ENCODE measurements at regions not wholly inside any gene's neighbourhood (a gene's known extent, or its start where the extent isn't known, plus 50 kb on each side); places are given as distances from the start of the nearest gene placed in this dataset.

DNA sequence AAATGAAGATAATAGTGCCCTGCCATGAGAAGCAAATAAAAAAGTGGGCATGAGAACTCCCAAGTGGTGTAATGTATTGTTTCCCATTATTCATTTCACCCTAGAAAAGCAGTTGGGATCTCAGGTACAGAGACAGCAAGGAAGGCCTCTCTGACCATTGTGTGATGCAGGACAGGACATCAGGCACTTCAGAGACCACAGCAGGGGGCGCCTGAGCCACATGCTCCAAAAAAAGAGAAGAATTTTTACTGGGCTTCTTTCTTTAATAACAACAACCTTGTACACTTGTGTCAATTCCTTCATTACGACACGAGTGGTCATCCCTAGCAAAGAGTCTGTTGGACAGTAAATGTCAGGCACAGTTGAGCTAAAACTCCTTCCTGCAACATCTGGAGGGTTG, 533.3 kb downstream of the OMA1 start:
- DNase-seq (ENCODE audit: extremely low read depth in 1 of 4, low spot score in 3 of 4) (peak in 1 of 4 experiments; percentile 14), ATAC-seq (0 out of 3 replicates have a peak, but pooled peaks have one; percentile 34), FAIRE-seq (no peak)
- ChIA-PET CTCF (ENCODE audit: low intra/inter-chr PET ratio) (no interaction called here), POLR2A (no interaction called here)
- Histone ChIP-seq H3K4me1 (replicated peaks in 1 of 2; ENCODE audit: control insufficient read depth in 2 of 2, insufficient read depth in 2 of 2, low read length in 2 of 2) (no peaks in the 10 kb centered on the region), H4K20me1 (replicated peaks; ENCODE audit: control insufficient read depth, insufficient read depth, low read length) (no peaks in the 10 kb centered on the region), H3K36me3 (ENCODE audit: control insufficient read depth, insufficient read depth, low read length) (no peaks in the 10 kb centered on the region), H3K79me2 (ENCODE audit: control insufficient read depth, insufficient read depth, low read length) (no peaks in the 10 kb centered on the region), H3K9me1 (ENCODE audit: control insufficient read depth, insufficient read depth, low read length) (no peaks in the 10 kb centered on the region), H3K9ac (ENCODE audit: insufficient read depth in 1 of 2, low read depth in 2 of 2, low read length in 2 of 2) (no peak overlapping the region), H3K4me3 (no peak overlapping the region), H3K27ac (ENCODE audit: extremely low read depth, low read depth, low read length) (no peak overlapping the region), H3K9me3 (replicated peaks; ENCODE audit: control insufficient read depth, insufficient read depth, low read depth, low read length) (no peaks in the 10 kb centered on the region), H2AFZ (ENCODE audit: low read depth, low read length) (no peak overlapping the region), H3K27me3 (ENCODE audit: control insufficient read depth in 2 of 2, insufficient read depth in 2 of 2, low read length in 2 of 2) (no peaks in the 10 kb centered on the region), H3K4me2 (ENCODE audit: insufficient read depth, low read length) (no peak overlapping the region)
- intact Hi-C loops (cut with micrococcal nuclease) = no loop called here
- in situ Hi-C loops (cut with MboI) = no loop called here
- BruUV-seq (replicated peaks) = no TSS peak
- TF ChIP-seq CTCF (IDR thresholded peaks at IDR 0.05 in 2 of 3, conservative IDR thresholded peaks at IDR 0.05 in 1 of 3; ENCODE audit: insufficient read depth in 2 of 3, low read depth in 1 of 3, low read length in 3 of 3) = peak; percentile 27 to 34 (median 31); a peak in 2 of 6 replicates
- TF ChIP-seq SMARCA4 (IDR thresholded peaks at IDR 0.05) = no peak
- TF ChIP-seq RAD21 (CRISPR knock-in tag; conservative IDR thresholded peaks at IDR 0.05 in 1 of 2, IDR thresholded peaks at IDR 0.05 in 1 of 2) = peak in 1 of 2 experiments; percentile 28; a peak in 1 of 4 replicates
- WGBS (ENCODE audit: insufficient coverage, low coverage, missing lambda C conversion rate) = 0% methylated on average over 3 of the region's 3 CpGs

DNA sequence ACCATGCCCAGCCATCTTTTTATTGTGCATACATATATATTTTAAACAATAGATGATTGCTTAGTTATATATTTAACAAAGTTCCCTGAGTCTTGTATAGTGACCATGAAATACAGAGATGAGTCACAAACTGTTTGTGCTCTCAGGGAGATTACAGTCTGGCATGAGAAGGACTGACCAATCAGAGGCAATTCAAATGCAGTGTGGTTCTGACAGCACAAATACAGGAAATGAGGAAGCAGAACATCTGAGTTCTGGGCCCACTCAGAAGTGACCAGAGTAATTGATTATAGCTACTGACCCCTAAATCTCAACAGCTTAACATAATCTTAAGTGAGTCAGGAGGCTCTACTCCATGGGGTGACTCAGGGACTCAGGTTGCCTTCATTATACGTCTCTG, 534.5 kb downstream of the OMA1 start:
- no TSS peak for BruUV-seq (replicated peaks)
- TF ChIP-seq EP300 (IDR thresholded peaks at IDR 0.05; ENCODE audit: low read length) (no peak), CBFA2T2 (conservative IDR thresholded peaks at IDR 0.05) (no peak), DIDO1 (tag; IDR thresholded peaks at IDR 0.05; ENCODE audit: low read depth) (no peak), RBBP5 (IDR thresholded peaks at IDR 0.05; ENCODE audit: borderline replicate concordance, insufficient read depth, low read length, poor library complexity, severe bottlenecking) (no peak), SMAD4 (CRISPR knock-in tag; conservative IDR thresholded peaks at IDR 0.05) (no peak), MAFF (IDR thresholded peaks at IDR 0.05; ENCODE audit: low read length) (no peak), RFX7 (CRISPR knock-in tag; IDR thresholded peaks at IDR 0.05) (no peak), DNMT1 (IDR thresholded peaks at IDR 0.05) (no peak), JUN (IDR thresholded peaks at IDR 0.05; ENCODE audit: borderline replicate concordance, low read depth, low read length) (no peak), JUN (CRISPR knock-in tag; IDR thresholded peaks at IDR 0.05; ENCODE audit: borderline replicate concordance) (no peak), HCFC1 (IDR thresholded peaks at IDR 0.05; ENCODE audit: low read depth, low read length) (no peak), KDM1A (IDR thresholded peaks at IDR 0.05) (no peak), ZNF23 (CRISPR knock-in tag; IDR thresholded peaks at IDR 0.05) (no peak)

More for the DNA sequence above, 534.5 kb downstream of the OMA1 start:
- Histone ChIP-seq H3K4me3 (no peak overlapping the region), H4K20me1 (replicated peaks; ENCODE audit: control insufficient read depth, insufficient read depth, low read length) (no peaks in the 10 kb centered on the region), H2AFZ (ENCODE audit: low read depth, low read length) (no peak overlapping the region), H3K27me3 (ENCODE audit: control insufficient read depth in 2 of 2, insufficient read depth in 2 of 2, low read length in 2 of 2) (no peaks in the 10 kb centered on the region), H3K9me1 (ENCODE audit: control insufficient read depth, insufficient read depth, low read length) (no peaks in the 10 kb centered on the region), H3K79me2 (ENCODE audit: control insufficient read depth, insufficient read depth, low read length) (no peaks in the 10 kb centered on the region), H3K27ac (ENCODE audit: extremely low read depth, low read depth, low read length) (no peak overlapping the region), H3K4me2 (ENCODE audit: insufficient read depth, low read length) (no peak overlapping the region), H3K9me3 (replicated peaks; ENCODE audit: control insufficient read depth, insufficient read depth, low read depth, low read length) (no peaks in the 10 kb centered on the region), H3K36me3 (ENCODE audit: control insufficient read depth, insufficient read depth, low read length) (no peaks in the 10 kb centered on the region), H3K4me1 (replicated peaks in 1 of 2; ENCODE audit: control insufficient read depth in 2 of 2, insufficient read depth in 2 of 2, low read length in 2 of 2) (no peaks in the 10 kb centered on the region), H3K9ac (ENCODE audit: insufficient read depth in 1 of 2, low read depth in 2 of 2, low read length in 2 of 2) (no peak overlapping the region)
- no peak for DNase-seq (ENCODE audit: extremely low read depth in 1 of 4, low spot score in 3 of 4)
- in situ Hi-C loops (cut with MboI) (no loop called here), intact Hi-C loops (cut with micrococcal nuclease) (no loop called here)
- ChIA-PET POLR2A (interaction anchor here (0.6 to 0.9 kb wide), 2 partner anchors 31 to 143 kb away, joined by 3 read pairs; no protein-coding TSS in a partner anchor), CTCF (ENCODE audit: low intra/inter-chr PET ratio) (no interaction called here)
- ATAC-seq = no peak
- WGBS (ENCODE audit: insufficient coverage, low coverage, missing lambda C conversion rate) = 0% methylated on average over 1 of the region's 1 CpG
- FAIRE-seq = no peak

Data from K562 (cell line).